H1 (cell line): ENCODE measurements at regions not wholly inside any gene's neighbourhood (a gene's known extent, or its start where the extent isn't known, plus 50 kb on each side); places are given as distances from the start of the nearest gene placed in this dataset.

Experiments used
- KDM1A ChIP-seq: fragments of 200-600, 300-600 bp; sonication (generic); IDR thresholded peaks from 2 replicates; pipeline ENCODE4 v1.7.1; 2016; ENCODE audit warnings: mild to moderate bottlenecking, low read length, borderline replicate concordance
- TBP ChIP-seq: IDR thresholded peaks from 2 replicates; pipeline ENCODE4 v1.6.1; 2011; ENCODE audit warnings: low read depth, low read length, improper control_type of control experiment

DNA sequence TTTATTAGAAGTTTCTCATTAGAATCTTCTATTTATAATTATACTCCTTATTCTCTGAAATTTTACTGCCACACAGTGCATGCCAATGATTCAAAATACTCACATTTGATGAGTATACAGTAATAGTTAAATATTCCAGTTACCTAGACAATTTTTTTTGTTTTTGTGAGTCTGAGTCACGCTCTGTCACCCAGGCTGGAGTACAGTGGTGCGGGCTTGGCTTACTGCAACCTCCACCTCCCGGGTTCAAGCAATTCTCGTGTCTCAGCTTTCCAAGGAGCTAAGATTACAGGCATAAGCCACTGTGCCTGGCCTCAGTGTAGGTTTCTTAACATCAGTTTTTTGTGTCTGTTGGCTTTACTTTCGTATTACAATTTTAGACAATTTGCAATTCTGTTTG is 87.1 kb downstream of the ZNF486 start (continued):
- TF ChIP-seq KDM1A = no peak
- no peak for TF ChIP-seq TBP
